ENCODE measurements at regions not wholly inside any gene's neighbourhood (a gene's known extent, or its start where the extent isn't known, plus 50 kb on each side); places are given as distances from the start of the nearest gene placed in this dataset.

GRCh38 chr9:89655990-89656657 lies 51.3 kb downstream of the GADD45G start:
- no peak for DNase-seq

GRCh38 chr9:89657295-89657694 lies 52.5 kb downstream of the GADD45G start:
- no peak for DNase-seq

DNA sequence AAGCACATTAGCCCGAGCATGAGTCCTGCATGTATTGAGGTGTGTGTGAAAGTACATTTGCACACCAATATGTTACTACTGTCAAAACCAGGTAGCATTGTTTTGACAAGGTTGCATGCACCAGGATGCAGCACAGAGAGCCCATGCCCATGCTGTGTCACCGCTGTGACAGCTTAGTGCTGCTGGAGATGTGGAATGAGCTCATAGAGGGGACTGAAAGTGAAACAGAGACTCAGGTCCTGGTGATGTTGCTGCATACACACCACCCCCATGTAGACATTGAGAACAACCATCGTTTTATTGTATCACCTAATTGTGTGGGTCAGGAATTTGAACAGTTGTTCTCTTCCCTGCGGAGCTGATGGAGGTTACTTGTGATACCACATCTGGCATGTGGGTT lies 53.0 kb downstream of the GADD45G start:
- DNase-seq: no peak

DNA sequence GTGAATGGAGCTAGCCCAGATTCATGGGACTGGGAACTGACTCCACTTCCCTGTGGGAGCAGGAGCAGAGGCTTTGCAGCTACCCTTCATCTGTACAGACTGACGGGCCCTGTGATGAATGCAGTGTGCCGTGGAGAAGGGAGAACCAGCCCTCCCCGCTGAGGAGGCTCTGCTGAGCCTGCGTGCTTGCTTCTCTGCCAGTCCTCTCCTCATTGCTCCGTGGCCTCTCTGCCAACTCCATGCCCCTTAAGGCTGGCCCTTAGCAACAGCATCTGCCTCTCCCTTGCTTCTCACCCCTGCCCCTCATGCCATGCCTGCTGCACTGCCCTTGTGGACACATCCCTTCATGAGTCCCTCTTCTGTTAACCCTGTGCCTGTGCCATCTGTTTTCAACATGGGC lies 53.6 kb downstream of the GADD45G start:
- DNase-seq: no peak

DNA sequence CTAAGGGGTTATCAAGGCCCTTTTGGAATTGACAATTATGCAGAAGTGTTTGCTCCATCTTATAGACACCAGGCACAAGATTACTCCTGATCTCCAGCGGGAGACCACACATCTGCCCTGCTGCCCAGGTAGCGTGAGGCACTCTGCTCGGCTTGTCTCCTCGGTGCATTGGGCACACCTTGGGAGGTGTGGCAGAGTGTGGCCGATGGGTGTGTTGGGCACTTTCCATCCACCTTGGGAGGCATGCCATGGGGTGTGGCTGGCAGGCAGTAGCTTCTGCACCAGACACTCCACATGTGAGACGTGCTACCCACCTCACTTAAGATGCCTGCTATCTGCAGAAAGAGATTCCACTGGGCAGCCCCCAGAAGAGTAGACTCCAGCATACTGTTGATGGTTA lies 54.1 kb downstream of the GADD45G start:
- DNase-seq: no peak

GRCh38 chr9:89659473-89659872 lies 54.7 kb downstream of the GADD45G start:
- DNase-seq: no peak

GRCh38 chr9:89659891-89660685 lies 55.3 kb downstream of the GADD45G start:
- DNase-seq: no peak

DNA sequence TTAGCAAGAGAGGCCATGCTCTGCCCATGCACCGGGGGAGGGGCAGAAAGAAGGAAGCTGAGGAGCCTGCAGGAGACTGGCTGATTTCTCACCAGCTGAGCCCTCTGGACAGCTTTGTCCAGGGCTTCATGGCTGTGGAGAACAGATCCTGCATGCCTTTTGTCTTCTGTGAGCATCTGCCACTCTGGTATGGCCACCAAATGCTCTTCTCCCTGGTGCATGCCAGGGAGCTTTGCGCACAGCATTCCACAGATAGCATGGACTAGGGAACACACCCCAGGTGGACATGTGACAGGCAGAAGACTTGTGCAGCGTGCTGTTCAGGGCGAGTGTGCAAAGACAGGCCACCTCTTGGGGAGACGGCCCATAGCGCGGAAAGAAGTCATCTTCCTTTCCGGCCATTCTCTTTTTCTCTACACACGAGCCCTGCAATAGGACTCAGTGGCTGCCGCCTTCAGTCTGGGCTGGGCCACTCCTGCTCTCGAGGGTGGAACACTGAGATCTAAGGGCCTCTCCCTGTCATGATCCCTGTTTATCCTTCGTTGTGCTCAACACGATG lies 56.7 kb downstream of the GADD45G start:
- DNase-seq: no peak

DNA sequence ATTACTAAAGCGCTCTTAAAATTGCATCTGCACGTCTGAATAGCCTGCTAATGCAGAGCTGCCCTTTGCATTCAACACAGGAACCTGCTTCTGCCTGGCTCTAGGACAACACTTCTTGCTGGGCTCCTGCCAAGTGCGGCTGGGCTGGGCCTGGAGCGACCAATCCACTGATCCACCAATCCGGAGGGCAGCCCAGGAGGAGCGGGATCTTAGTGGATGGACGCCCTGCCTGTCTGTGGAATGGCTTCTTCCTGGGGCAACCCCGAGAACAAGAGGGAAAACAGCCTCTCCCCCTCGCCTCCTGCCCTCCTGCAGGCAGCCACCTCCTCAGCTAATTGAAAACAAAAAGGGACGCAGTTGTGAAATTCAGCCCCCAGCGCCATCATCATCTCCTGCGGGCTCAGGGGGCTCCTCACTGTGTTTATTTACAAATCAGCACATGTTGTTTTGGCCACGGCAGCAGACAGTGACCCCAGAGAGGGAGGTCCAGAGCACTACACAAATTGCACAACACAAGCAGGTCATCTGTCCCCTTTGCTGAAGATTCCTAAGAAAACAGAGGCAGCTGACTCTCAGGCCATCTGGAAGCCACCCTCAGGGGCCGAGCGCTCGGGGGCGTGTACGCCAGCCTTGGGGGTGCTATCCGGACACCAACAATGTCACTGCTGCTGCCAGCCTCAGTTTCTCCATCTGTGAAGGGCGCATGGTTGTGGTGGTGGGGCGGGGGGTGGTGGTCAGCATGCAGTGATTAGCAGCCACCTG lies 57.3 kb downstream of the GADD45G start:
- DNase-seq: no peak

DNA sequence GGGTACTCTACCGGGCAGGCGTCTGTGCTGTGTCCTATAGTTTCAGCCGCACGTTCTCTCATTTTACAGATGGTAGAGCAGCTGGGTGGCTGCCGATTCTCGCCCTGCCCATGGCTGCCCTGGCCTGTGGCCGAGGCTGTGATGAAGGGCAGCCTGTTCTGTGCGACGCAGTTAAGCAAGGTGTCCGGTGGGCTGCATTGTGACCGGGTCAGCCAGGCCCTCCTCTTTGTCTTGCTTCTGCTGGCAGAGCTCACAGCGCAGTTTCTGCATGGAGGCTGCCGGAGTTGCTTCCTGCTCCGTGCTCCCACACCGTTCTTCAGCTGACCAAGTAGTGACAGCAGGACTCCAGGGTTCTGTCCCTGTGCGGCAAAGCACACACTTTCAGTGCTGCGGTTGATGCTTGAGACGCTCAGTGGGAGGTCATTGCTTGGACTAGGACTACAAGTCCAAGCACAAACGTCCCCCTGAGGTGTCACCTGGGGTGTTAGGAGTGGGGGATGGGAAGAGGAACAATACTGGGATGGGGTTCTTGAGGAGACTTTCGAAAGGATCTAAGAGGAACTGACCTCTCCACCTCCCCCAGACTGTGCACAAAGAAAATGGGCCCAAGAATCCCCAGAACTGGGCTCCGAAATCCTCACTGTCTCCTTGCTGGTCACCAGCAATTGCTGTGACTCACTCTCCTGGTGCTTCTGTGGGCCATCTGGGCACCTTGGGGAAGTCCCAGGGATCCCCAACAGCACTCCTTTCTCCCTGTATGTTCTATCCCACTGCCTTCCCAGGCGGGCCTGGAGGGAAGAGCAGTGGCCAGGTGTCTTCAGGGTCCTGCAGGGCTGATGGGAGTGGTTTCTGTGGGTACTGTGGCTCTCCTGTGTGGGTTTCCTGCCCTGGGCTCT lies 58.2 kb downstream of the GADD45G start:
- DNase-seq: no peak

DNA sequence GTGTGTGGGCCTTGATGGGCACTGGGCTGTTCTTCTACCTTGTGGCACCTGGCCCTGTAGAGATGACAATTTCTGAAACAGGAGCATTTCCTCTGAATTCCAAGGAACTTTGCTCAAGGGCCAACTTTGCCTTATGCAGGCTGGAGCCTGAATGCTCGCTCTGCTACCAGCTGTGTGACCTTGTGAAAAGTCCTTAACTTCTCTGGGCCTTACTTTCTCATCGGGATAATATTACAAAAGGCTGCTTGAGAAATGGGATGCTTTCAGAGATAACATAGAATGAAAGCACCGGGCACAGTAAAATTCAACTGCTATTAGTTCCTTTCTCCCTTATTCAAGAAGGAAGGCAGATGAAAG lies 58.8 kb downstream of the GADD45G start:
- DNase-seq: no peak

- no peak for DNase-seq
Measured at GRCh38 chr9:89664010-89664409, 59.2 kb downstream of the GADD45G start.

- no peak for DNase-seq
Measured at GRCh38 chr9:89664896-89665329, 60.1 kb downstream of the GADD45G start.

GRCh38 chr9:89666364-89666763 lies 61.6 kb downstream of the GADD45G start:
- no peak for DNase-seq

DNA sequence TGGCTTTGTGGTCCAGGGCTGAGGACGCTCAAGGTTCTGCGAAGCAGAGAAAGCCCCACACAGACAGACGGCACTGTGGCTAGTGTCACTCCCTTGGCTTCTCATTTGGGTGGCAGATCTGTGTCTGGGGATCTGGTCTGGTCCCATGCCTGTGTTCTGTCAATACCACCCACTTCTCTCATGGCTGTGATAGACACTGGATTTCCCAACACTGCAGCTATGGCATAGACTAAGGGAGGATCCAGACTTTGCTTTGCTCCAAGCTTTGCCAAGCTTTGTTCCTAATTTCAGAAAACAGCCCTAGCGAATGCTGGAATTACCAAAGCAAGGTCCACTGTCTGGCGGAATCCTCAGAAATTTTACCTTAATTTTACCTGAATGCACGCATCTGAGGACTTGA lies 62.1 kb downstream of the GADD45G start:
- no peak for DNase-seq

GRCh38 chr9:89667726-89668125 lies 62.9 kb downstream of the GADD45G start:
- no peak for DNase-seq

GRCh38 chr9:89668216-89668865 lies 63.5 kb downstream of the GADD45G start:
- DNase-seq: no peak

DNA sequence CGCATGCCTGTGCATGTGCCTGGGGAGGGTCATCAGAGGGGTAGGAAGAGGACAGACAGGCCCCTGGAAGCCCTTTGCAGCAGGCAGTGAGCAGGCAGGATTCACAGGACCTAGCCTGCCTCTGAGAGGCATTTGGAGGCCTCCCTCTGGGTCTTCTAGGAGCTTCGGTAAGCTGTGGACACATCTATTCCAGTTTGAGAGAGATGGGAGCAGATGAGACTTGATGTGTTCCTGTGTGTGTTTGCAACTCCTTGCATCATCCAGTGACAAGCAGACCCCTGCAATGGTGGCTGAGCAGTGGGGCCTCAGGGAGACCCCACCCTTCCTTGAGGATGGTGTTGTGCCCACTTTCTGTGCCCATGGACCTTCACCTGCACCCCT lies 64.0 kb downstream of the GADD45G start:
- no peak for DNase-seq

GRCh38 chr9:89669361-89669842 lies 64.6 kb downstream of the GADD45G start:
- no peak for DNase-seq

GRCh38 chr9:89670114-89670513 lies 65.3 kb downstream of the GADD45G start:
- no peak for DNase-seq

DNA sequence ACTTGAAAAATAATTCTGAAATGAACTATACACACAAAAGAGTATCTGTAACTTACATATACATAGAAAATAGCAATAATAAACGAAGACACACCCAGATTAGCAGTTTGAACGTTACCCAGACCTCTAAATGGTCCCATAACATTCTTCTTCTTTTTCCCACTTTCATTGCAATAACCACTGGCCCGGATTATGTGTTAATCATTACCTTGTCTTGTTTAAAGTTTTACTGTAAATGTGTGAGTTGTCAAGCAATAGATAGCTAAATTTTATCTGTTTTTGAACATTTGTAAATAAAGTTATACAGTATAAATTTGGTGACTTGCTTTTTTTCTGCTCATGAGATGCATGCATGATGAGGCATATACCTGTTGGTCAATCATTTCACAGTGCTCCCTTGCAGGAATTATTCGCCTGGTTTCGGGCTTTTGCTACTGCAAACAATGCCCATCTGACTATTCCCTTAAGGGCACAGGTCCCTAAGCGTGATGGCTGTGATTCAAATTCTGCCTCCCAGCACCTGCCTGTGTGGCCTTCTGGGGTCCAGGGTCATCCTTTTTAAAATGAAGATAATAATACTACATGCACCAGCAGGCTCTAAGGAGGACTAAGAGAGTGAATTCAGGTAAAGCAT lies 66.1 kb downstream of the GADD45G start:
- DNase-seq: no peak

All from activated effector memory CD4-positive, alpha-beta T cell treated with anti-CD3 and anti-CD28 coated beads, Interleukin-2, amount 50 U/mL, for 16 hours (primary cell).